Lower lobe of right lung (tissue), 2 donors: ENCODE measurements at regions not wholly inside any gene's neighbourhood (a gene's known extent, or its start where the extent isn't known, plus 50 kb on each side); places are given as distances from the start of the nearest gene placed in this dataset.

Source experiments
- ATAC-seq, 2 donors: fragments of 200-7000 bp; cut with Tn5 transposase; one replicate each; pipeline ENCODE4 v1.9.1; 2020 to 2022; ENCODE audit warnings: mild to moderate bottlenecking in 2 of 2, moderate library complexity in 2 of 2
- DNase-seq: peaks from one replicate; pipeline ENCODE4 v3.0.0-alpha.2; 2020
- H3K27ac ChIP-seq: fragments of 200-600 bp; one replicate; pipeline ENCODE4 v1.8.0; 2022
- H3K27me3 ChIP-seq: fragments of 200-600 bp; one replicate; pipeline ENCODE4 v1.8.0; 2022; ENCODE audit warnings: low read depth
- H3K36me3 ChIP-seq: fragments of 200-600 bp; one replicate; pipeline ENCODE4 v1.8.0; 2022; ENCODE audit warnings: mild to moderate bottlenecking
- H3K4me1 ChIP-seq: fragments of 200-600 bp; one replicate; pipeline ENCODE4 v1.8.0; 2022
- H3K4me3 ChIP-seq: fragments of 200-600 bp; one replicate; pipeline ENCODE4 v1.8.0; 2022; ENCODE audit warnings: mild to moderate bottlenecking
- H3K9me3 ChIP-seq: fragments of 200-600 bp; one replicate; pipeline ENCODE4 v1.8.0; 2022
- intact Hi-C: fragments of 100-400 bp; cut with DNase I; formaldehyde crosslinking; loops from one replicate; pipeline ENCODE4 v1.11.0; 2022
- TF ChIP-seq, protein P1 (sequence below): fragments of 200-600 bp; IDR thresholded peaks from one replicate; pipeline ENCODE4 v1.8.0; 2022; ENCODE audit warnings: antibody characterized with exemption, mild to moderate bottlenecking
- donor health status: DM: no; HTN: yes; CAD: no; lungs with severe emphysema.

GRCh38 chr18:55763805-55764204, 175.8 kb upstream of the TCF4 start:
- DNase-seq (no peak), ATAC-seq (no peak)
- Histone ChIP-seq H3K27me3 (no peaks in the 10 kb centered on the region), H3K4me3 (no peak overlapping the region), H3K27ac (no peak overlapping the region), H3K4me1 (no peaks in the 10 kb centered on the region), H3K36me3 (no peaks in the 10 kb centered on the region), H3K9me3 (no peaks in the 10 kb centered on the region)
- TF ChIP-seq, protein P1, sequence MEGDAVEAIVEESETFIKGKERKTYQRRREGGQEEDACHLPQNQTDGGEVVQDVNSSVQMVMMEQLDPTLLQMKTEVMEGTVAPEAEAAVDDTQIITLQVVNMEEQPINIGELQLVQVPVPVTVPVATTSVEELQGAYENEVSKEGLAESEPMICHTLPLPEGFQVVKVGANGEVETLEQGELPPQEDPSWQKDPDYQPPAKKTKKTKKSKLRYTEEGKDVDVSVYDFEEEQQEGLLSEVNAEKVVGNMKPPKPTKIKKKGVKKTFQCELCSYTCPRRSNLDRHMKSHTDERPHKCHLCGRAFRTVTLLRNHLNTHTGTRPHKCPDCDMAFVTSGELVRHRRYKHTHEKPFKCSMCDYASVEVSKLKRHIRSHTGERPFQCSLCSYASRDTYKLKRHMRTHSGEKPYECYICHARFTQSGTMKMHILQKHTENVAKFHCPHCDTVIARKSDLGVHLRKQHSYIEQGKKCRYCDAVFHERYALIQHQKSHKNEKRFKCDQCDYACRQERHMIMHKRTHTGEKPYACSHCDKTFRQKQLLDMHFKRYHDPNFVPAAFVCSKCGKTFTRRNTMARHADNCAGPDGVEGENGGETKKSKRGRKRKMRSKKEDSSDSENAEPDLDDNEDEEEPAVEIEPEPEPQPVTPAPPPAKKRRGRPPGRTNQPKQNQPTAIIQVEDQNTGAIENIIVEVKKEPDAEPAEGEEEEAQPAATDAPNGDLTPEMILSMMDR, result no peak
- intact Hi-C loops, result no loop called here

DNA sequence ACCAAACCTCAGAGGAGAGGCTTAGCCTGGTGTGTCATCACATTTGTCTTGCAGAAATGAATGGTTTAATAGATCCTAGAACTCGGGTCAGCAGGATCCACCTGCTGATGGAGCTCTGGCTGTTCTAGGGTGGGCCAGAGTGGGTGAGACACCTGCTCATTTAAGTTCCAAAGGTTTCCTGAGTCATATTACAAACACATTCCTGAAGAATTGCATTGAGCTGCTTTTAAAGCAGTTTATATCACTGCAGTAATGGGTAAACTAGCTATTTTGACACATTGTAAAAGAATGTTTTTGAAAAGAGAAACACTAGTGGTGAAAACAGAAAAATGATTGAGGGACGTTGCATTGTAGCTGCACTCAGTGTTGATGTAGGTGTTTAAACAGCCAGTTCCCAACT, 175.3 kb upstream of the TCF4 start:
- no peak overlapping the region for H3K4me3 ChIP-seq
- no peak for DNase-seq
- H3K27ac ChIP-seq, result no peak overlapping the region
- H3K9me3 ChIP-seq, result no peaks in the 10 kb centered on the region
- ATAC-seq, result no peak
- no peaks in the 10 kb centered on the region for H3K36me3 ChIP-seq
- no peaks in the 10 kb centered on the region for H3K4me1 ChIP-seq
- TF ChIP-seq, protein P1, result no peak
- H3K27me3 ChIP-seq, result no peaks in the 10 kb centered on the region
- intact Hi-C loops, result no loop called here

- H3K27ac ChIP-seq, result no peak overlapping the region
- TF ChIP-seq, protein P1, result no peak
- ATAC-seq, result no peak
- no peak for DNase-seq
- intact Hi-C loops, result no loop called here
- H3K9me3 ChIP-seq, result no peaks in the 10 kb centered on the region
- no peaks in the 10 kb centered on the region for H3K36me3 ChIP-seq
- H3K4me3 ChIP-seq, result no peak overlapping the region
- H3K27me3 ChIP-seq, result no peaks in the 10 kb centered on the region
- no peaks in the 10 kb centered on the region for H3K4me1 ChIP-seq
Measured at GRCh38 chr18:55762424-55762823, 174.4 kb upstream of the TCF4 start.

- intact Hi-C loops, result no loop called here
- no peaks in the 10 kb centered on the region for H3K9me3 ChIP-seq
- no peaks in the 10 kb centered on the region for H3K27me3 ChIP-seq
- no peaks in the 10 kb centered on the region for H3K4me1 ChIP-seq
- H3K36me3 ChIP-seq, result no peaks in the 10 kb centered on the region
- no peak overlapping the region for H3K27ac ChIP-seq
- ATAC-seq (no peak), DNase-seq (no peak)
- no peak overlapping the region for H3K4me3 ChIP-seq
- TF ChIP-seq, protein P1, result no peak
Measured at GRCh38 chr18:55753643-55754263, 165.8 kb upstream of the TCF4 start.

DNA sequence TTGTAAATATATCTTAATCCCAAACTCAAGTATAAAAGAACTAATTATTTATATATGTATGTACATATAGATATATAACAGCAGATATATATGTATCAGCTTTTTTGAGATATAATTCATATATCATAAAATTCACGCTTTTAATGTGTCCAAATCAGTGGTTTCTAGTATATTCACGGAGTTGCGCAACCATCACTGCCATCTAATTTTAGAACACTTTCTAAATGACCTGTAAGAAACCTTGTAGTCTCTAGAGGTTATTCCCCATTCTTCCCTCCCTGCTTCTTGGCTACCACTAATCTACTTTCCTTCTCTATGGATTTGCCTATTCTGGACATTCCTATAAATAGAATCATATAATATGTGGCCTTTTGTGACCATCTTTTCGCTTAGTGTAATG, 163.5 kb upstream of the TCF4 start:
- no peak for ATAC-seq
- Histone ChIP-seq H3K27ac (no peak overlapping the region), H3K27me3 (no peaks in the 10 kb centered on the region), H3K4me1 (no peaks in the 10 kb centered on the region), H3K4me3 (no peak overlapping the region), H3K9me3 (no peaks in the 10 kb centered on the region), H3K36me3 (no peaks in the 10 kb centered on the region)
- intact Hi-C loops, result no loop called here
- TF ChIP-seq, protein P1, result no peak
- no peak for DNase-seq
